Activated T-helper 1 cell treated with anti-CD3 and anti-CD28 coated beads, Interleukin-12 subunit alpha, Interleukin-12 subunit beta, Interleukin-2, Interleukin-4 antibody, amounts not matched to agents 30 ng/mL and 10 ng/mL and 1 ng/mL, durations not matched to agents 14 hours and 24 hours and 36 hours (primary cell): ENCODE measurements at regions not wholly inside any gene's neighbourhood (a gene's known extent, or its start where the extent isn't known, plus 50 kb on each side); places are given as distances from the start of the nearest gene placed in this dataset.
"Not testable (repeated sequence)": the region's sequence is repeated elsewhere in the genome, so short reads cannot be mapped to it uniquely, and the experiment has no call there.

Experiments used
- DNase-seq: peaks from one replicate; pipeline ENCODE4 v3.0.0; 2021; ENCODE audit warnings: low spot score
- H3K27ac Mint-ChIP-seq: one replicate; pipeline ENCODE4 v1.8.0; 2021; ENCODE audit warnings: mild to moderate bottlenecking, mixed read lengths
- H3K27me3 Mint-ChIP-seq: one replicate; pipeline ENCODE4 v1.8.0; 2022; ENCODE audit warnings: mild to moderate bottlenecking, moderate library complexity, mixed read lengths; ENCODE audit not compliant: insufficient read depth
- H3K36me3 Mint-ChIP-seq: one replicate; pipeline ENCODE4 v1.8.0; 2021; ENCODE audit warnings: low read depth, mixed read lengths
- H3K4me1 Mint-ChIP-seq: one replicate; pipeline ENCODE4 v1.8.0; 2021; ENCODE audit warnings: low read depth, mixed read lengths
- H3K4me3 Mint-ChIP-seq: one replicate; pipeline ENCODE4 v1.8.0; 2021; ENCODE audit warnings: mild to moderate bottlenecking, moderate library complexity, mixed read lengths
- H3K9me3 Mint-ChIP-seq: one replicate; pipeline ENCODE4 v1.8.0; 2021; ENCODE audit warnings: mixed read lengths
- intact Hi-C: fragments of 100-400 bp; cut with micrococcal nuclease; formaldehyde crosslinking; loops from one replicate; pipeline ENCODE4 v1.15.1; 2024

DNA sequence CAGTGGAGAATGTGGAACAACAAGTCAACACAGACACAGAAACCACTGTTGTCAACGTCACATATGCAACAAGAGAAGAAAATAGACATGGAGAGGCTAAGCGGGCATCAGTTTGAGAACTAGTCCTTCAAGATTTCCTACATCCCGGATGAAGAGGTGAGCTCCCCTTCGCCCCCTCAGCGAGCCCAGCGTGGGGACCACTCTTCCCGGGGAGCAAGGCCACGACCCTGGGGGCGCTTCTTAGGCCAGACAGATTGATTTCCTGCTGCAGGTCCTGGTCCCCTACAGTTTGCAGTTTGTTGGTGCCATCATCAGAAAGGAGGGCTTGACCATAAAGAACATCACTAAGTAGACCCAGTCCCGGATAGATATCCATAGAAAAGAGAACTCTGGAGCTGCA is 113.0 kb downstream of the NBPF12 start:
- DNase-seq = no peak
- Mint-ChIP-seq H3K9me3 (no peaks in the 10 kb centered on the region), H3K36me3 (peaks cover 3% of the 10 kb centered on the region), H3K4me1 (peaks cover 17% of the 10 kb centered on the region), H3K27ac (no peak overlapping the region), H3K27me3 (peaks cover 5% of the 10 kb centered on the region), H3K4me3 (no peak overlapping the region)
- intact Hi-C loops = no loop called here

DNA sequence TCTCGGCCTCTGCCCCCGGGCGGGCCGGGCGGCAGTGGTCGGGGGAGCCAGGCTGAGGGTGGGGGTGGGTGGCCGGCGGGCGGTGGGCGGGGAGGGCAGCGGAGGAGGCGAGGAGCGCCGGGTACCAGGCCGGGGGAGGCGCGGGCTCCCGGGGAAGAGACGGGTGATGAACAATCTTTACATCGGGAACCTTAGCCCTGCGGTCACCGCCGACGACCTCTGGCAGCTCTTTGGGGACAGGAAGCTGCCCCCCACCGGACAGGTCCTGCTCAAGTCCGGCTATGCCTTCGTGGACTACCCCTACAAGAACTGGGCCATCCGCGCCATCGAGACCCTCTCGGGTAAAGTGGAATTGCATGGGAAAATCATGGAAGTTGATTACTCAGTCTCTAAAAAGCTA is 112.5 kb downstream of the NBPF12 start:
- Mint-ChIP-seq H3K27me3 (peaks cover 3% of the 10 kb centered on the region), H3K4me3 (no peak overlapping the region), H3K36me3 (peaks cover 3% of the 10 kb centered on the region), H3K4me1 (peaks cover 22% of the 10 kb centered on the region), H3K27ac (no peak overlapping the region), H3K9me3 (no peaks in the 10 kb centered on the region)
- DNase-seq = no peak
- intact Hi-C loops = no loop called here

DNA sequence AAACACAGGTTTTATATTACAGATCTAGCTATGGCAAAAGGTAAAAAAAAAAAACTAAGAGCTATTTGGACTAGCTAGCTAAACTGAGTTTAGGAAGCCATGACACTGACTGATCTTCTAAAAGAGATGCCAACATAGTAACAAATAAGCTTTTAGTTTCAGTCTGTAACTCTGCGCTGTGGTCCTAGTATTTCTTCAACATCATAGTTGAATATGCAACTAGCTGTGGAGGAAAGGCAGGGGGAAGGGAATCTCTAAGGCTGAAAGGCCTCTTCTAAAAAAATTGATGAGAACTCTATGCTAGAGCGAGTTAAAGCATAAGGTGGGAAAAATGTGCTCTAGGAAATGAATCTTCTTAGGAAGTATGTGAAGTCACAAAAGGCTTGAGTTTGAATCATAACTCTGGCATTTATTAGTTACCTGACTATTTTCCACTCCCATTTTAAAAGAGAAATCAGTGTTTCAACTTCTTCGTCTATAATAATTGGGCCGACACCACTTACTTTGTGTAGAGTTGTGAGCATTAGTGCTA is 108.8 kb downstream of the NBPF12 start:
- DNase-seq, H3K27me3 Mint-ChIP-seq, H3K36me3 Mint-ChIP-seq, H3K9me3 Mint-ChIP-seq, intact Hi-C loops: not testable (repeated sequence)
- peak overlapping the region; percentile 77 for H3K27ac Mint-ChIP-seq
- H3K4me1 Mint-ChIP-seq = peaks cover 19% of the 10 kb centered on the region
- H3K4me3 Mint-ChIP-seq = peak overlapping the region; percentile 40

DNA sequence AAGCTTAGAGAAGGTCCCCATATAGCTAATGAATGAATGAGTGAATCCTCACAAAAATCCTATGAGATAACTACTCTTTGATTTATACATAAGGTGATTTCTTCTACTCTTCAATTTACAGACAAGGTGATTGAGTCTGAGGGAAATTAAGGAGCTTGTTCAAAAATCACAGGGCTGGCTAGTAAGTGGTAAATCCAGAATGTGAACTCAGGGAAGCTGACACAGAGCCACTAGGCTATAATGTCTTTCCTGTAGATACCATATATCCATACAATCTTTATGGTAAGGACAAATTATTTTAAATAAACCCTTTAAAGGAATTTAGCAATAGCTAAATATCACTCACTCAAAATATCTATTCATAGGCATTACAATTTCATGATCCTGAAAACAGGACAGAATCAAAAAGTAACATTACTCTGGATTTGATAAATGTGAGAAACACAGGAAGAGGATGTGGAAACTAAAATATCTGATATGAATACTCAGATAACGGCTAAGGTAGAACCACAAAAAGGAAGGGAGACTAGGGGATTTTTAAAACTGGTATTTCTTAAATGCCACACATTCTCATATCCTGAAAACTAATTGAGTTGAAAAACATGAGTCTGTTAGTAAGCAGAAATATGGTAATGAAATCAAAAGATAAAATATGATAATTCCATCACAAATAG is 108.2 kb downstream of the NBPF12 start:
- DNase-seq = no peak
- Mint-ChIP-seq H3K4me1 (peaks cover 19% of the 10 kb centered on the region), H3K9me3 (no peaks in the 10 kb centered on the region), H3K27me3 (peaks cover 4% of the 10 kb centered on the region), H3K36me3 (peaks cover 2% of the 10 kb centered on the region), H3K4me3 (peak overlapping the region; percentile 40), H3K27ac (peak overlapping the region; percentile 77)
- intact Hi-C loops = no loop called here
